ENCODE measurements at regions not wholly inside any gene's neighbourhood (a gene's known extent, or its start where the extent isn't known, plus 50 kb on each side); places are given as distances from the start of the nearest gene placed in this dataset.

DNA sequence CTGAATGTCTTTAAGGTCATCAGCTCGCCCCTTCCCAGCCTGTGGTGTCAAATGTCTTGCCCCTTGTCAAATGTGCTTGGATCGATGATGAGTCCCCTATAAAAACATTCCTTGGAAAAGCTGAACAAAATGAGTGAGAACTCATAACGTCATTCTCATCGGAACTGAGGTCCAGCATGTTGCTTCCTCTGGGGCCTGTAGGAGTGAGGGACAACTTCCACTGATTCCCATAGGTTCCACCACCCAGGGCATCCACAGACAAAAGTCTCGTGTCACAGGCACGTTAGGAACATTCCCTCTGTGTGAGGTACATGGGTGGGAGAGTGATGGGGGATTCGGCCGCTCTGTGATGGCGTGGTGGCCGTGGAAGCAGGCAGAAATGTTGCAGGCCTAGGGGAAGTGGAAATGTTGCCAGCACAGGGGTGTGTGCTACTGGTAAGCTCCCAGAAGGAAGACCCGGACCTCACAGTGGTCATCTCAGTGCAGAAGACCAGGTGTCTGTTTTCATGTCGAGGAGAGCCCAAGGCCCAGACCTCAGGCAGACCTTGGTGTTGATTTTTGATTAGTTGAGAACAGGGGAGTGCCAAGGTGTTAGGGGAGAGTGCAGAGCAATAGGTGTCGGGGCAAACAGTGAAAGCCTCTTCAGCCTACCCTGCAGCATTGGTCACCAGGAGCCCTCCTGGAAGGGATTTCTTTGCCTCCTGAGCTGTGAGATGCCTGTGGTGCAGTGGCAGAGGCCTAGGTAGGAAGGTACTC is 96.8 kb downstream of the SNRPN start:
- Mint-ChIP-seq H3K4me3 (no peak overlapping the region), H3K36me3 (peaks cover 64% of the 10 kb centered on the region), H3K9me3 (peaks cover 0 to 96% (median 43%) of the 10 kb centered on the region in 7 donors), H3K27me3 (no peaks in the 10 kb centered on the region), H3K27ac (no peak overlapping the region), H3K4me1 (no peaks in the 10 kb centered on the region)
- Histone ChIP-seq H3K36me3 (ENCODE audit: control insufficient read depth, insufficient read depth, low read length) (peaks cover 24% of the 10 kb centered on the region), H3K27me3 (ENCODE audit: control insufficient read depth, insufficient read depth, low read length) (no peaks in the 10 kb centered on the region), H3K9me3 (ENCODE audit: control insufficient read depth in 2 of 2, low read length in 2 of 2) (peaks cover 80 to 96% of the 10 kb centered on the region in 2 experiments), H3K4me1 (ENCODE audit: control insufficient read depth, insufficient read depth, low read length, poor library complexity, severe bottlenecking) (no peaks in the 10 kb centered on the region), H3K27ac (ENCODE audit: insufficient read depth, low read length, poor library complexity, severe bottlenecking) (no peak overlapping the region), H3K4me3 (ENCODE audit: low read depth, low read length) (no peak overlapping the region)
- no peak for DNase-seq
- no peak for ATAC-seq (ENCODE audit: low read depth in 2 of 2)

- no peak for DNase-seq
- Histone ChIP-seq H3K4me1 (ENCODE audit: control insufficient read depth, insufficient read depth, low read length, poor library complexity, severe bottlenecking) (no peaks in the 10 kb centered on the region), H3K27me3 (ENCODE audit: control insufficient read depth, insufficient read depth, low read length) (no peaks in the 10 kb centered on the region), H3K4me3 (ENCODE audit: low read depth, low read length) (no peak overlapping the region), H3K27ac (ENCODE audit: insufficient read depth, low read length, poor library complexity, severe bottlenecking) (no peak overlapping the region), H3K36me3 (ENCODE audit: control insufficient read depth, insufficient read depth, low read length) (peaks cover 23% of the 10 kb centered on the region), H3K9me3 (ENCODE audit: control insufficient read depth in 2 of 2, low read length in 2 of 2) (peaks cover 81 to 96% of the 10 kb centered on the region in 2 experiments)
- Mint-ChIP-seq H3K36me3 (peaks cover 65% of the 10 kb centered on the region), H3K9me3 (peaks cover 0 to 96% (median 44%) of the 10 kb centered on the region in 7 donors), H3K27me3 (no peaks in the 10 kb centered on the region), H3K4me1 (no peaks in the 10 kb centered on the region), H3K4me3 (no peak overlapping the region), H3K27ac (no peak overlapping the region)
- no peak for ATAC-seq (ENCODE audit: low read depth in 2 of 2)
These were observed 97.6 kb downstream of the SNRPN start for GRCh38 chr15:25052191-25052999.

DNA sequence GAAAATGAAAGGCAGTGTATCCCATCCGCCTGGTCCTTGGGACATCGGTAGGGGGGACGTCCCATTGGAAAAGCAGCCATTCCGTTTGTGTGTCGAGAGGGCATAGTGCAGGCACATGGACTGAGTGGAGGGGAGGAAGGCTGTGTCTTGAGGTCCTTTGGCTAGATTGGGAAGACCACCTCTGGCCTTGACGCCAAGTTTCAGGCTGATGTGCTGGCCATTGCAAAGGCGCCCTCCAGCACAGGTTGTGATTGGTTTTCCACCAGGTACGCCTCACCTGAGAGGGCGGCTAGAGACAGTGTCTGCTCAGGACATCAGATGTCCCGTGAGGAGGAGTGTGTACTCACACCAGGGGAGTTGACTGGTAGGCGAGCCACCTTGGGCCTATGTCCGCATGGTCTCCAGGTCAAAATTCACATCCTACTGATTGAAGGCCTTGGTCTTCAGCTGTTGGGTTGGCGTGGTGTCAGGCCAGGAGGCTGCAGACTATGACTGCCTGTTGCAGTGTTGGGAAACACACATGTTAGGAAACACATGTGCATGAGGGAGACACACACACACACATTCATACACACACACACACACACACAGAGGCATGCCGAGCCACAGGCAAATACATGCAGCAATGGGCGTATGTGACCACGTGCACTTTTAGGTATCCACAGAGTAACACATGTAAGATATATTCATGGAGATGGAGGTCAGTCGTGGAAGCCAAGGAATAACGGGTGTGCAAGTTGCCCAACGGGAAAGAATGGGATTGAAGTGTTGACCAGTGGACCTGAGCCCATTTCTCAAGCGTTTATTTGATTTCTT is 98.4 kb downstream of the SNRPN start:
- Histone ChIP-seq H3K4me3 (ENCODE audit: low read depth, low read length) (no peak overlapping the region), H3K36me3 (ENCODE audit: control insufficient read depth, insufficient read depth, low read length) (peaks cover 27% of the 10 kb centered on the region), H3K27ac (ENCODE audit: insufficient read depth, low read length, poor library complexity, severe bottlenecking) (no peak overlapping the region), H3K27me3 (ENCODE audit: control insufficient read depth, insufficient read depth, low read length) (no peaks in the 10 kb centered on the region), H3K9me3 (ENCODE audit: control insufficient read depth in 2 of 2, low read length in 2 of 2) (peaks cover 82 to 96% of the 10 kb centered on the region in 2 experiments), H3K4me1 (ENCODE audit: control insufficient read depth, insufficient read depth, low read length, poor library complexity, severe bottlenecking) (no peaks in the 10 kb centered on the region)
- Mint-ChIP-seq H3K9me3 (peaks cover 0 to 96% (median 48%) of the 10 kb centered on the region in 7 donors), H3K27ac (no peak overlapping the region), H3K36me3 (peaks cover 68% of the 10 kb centered on the region), H3K4me3 (no peak overlapping the region), H3K4me1 (no peaks in the 10 kb centered on the region), H3K27me3 (no peaks in the 10 kb centered on the region)
- DNase-seq (no peak), ATAC-seq (ENCODE audit: low read depth in 2 of 2) (no peak)

GRCh38 chr15:25054329-25054728 is 99.5 kb downstream of the SNRPN start:
- ATAC-seq (ENCODE audit: low read depth in 2 of 2): no peak
- Histone ChIP-seq H3K4me1 (ENCODE audit: control insufficient read depth, insufficient read depth, low read length, poor library complexity, severe bottlenecking) (no peaks in the 10 kb centered on the region), H3K27me3 (ENCODE audit: control insufficient read depth, insufficient read depth, low read length) (no peaks in the 10 kb centered on the region), H3K27ac (ENCODE audit: insufficient read depth, low read length, poor library complexity, severe bottlenecking) (no peak overlapping the region), H3K36me3 (ENCODE audit: control insufficient read depth, insufficient read depth, low read length) (peaks cover 33% of the 10 kb centered on the region), H3K4me3 (ENCODE audit: low read depth, low read length) (no peak overlapping the region), H3K9me3 (ENCODE audit: control insufficient read depth in 2 of 2, low read length in 2 of 2) (peaks cover 88 to 100% of the 10 kb centered on the region in 2 experiments)
- Mint-ChIP-seq H3K4me3 (no peak overlapping the region), H3K36me3 (peaks cover 75% of the 10 kb centered on the region), H3K4me1 (no peaks in the 10 kb centered on the region), H3K27ac (no peak overlapping the region), H3K9me3 (peaks cover 0 to 98% (median 54%) of the 10 kb centered on the region in 7 donors), H3K27me3 (no peaks in the 10 kb centered on the region)
- no peak for DNase-seq

DNA sequence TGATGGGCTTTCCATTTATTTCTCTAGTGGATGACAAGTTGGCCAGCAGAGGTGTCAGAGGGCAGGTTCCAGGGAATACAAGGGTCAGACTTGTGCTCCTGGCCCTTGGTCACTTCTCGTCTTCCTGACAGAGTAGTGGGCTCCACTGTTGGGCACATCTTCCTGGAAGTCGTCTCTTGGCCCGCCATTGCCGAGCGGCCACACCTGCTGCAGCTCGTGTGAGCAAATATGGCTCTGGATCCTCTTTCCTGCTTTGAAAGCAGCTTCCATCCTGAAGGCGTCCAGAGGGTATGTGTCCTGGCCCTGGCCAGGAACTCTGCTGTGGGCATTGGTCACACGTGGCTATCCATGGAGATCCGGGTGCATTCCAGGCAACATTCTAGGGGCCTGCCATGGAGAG is 100.2 kb downstream of the SNRPN start:
- Mint-ChIP-seq H3K27me3 (no peaks in the 10 kb centered on the region), H3K4me3 (no peak overlapping the region), H3K9me3 (peaks cover 0 to 99% (median 52%) of the 10 kb centered on the region in 7 donors), H3K4me1 (no peaks in the 10 kb centered on the region), H3K36me3 (peaks cover 76% of the 10 kb centered on the region), H3K27ac (no peak overlapping the region)
- no peak for ATAC-seq (ENCODE audit: low read depth in 2 of 2)
- DNase-seq: no peak
- Histone ChIP-seq H3K9me3 (ENCODE audit: control insufficient read depth in 2 of 2, low read length in 2 of 2) (peaks cover 88 to 100% of the 10 kb centered on the region in 2 experiments), H3K4me1 (ENCODE audit: control insufficient read depth, insufficient read depth, low read length, poor library complexity, severe bottlenecking) (no peaks in the 10 kb centered on the region), H3K27me3 (ENCODE audit: control insufficient read depth, insufficient read depth, low read length) (no peaks in the 10 kb centered on the region), H3K4me3 (ENCODE audit: low read depth, low read length) (no peak overlapping the region), H3K27ac (ENCODE audit: insufficient read depth, low read length, poor library complexity, severe bottlenecking) (no peak overlapping the region), H3K36me3 (ENCODE audit: control insufficient read depth, insufficient read depth, low read length) (peaks cover 39% of the 10 kb centered on the region)

DNA sequence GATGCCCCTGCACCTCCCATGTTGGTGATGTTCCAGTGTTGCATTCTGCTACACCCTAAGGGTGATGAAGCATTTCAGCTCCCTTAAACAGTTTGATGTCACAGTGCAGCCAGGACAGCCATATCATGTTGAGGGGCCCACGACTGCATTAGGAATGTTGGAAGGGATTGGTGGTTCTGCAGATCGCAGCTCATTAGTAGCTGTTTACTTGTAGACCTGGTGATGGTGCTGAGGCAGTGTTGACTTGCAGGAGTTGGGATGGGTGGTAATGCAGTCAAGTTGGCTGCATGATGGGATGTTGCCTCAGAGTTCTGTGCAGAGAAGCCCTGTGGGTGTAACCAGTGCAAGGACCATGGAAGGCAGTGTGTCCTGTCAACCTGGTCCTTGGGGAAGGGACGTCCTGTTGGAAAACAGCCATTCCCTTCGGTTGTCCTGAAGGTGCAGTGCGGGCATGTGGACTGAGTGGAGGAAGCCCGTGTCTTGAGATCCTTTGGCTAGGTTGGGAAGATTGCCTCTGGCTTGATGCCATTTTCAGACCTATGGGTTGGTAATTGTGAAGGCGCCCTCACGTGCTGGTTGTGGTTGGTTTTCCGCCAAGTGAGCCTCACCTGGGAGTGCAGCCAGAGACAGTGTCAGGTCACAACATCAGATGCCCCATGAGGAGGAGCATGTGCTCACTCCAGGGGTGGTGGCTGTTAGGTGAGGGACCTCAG is 100.7 kb downstream of the SNRPN start:
- Mint-ChIP-seq H3K36me3 (peaks cover 75% of the 10 kb centered on the region), H3K9me3 (peaks cover 0 to 99% (median 53%) of the 10 kb centered on the region in 7 donors), H3K27me3 (no peaks in the 10 kb centered on the region), H3K4me1 (no peaks in the 10 kb centered on the region), H3K27ac (no peak overlapping the region), H3K4me3 (no peak overlapping the region)
- peaks cover 37% of the 10 kb centered on the region for H3K36me3 ChIP-seq (ENCODE audit: control insufficient read depth, insufficient read depth, low read length)
- no peak for ATAC-seq (ENCODE audit: low read depth in 2 of 2)
- peaks cover 84 to 100% of the 10 kb centered on the region in 2 experiments for H3K9me3 ChIP-seq (ENCODE audit: control insufficient read depth in 2 of 2, low read length in 2 of 2)
- no peaks in the 10 kb centered on the region for H3K4me1 ChIP-seq (ENCODE audit: control insufficient read depth, insufficient read depth, low read length, poor library complexity, severe bottlenecking)
- no peak for DNase-seq
- no peak overlapping the region for H3K27ac ChIP-seq (ENCODE audit: insufficient read depth, low read length, poor library complexity, severe bottlenecking)
- no peak overlapping the region for H3K4me3 ChIP-seq (ENCODE audit: low read depth, low read length)
- H3K27me3 ChIP-seq (ENCODE audit: control insufficient read depth, insufficient read depth, low read length): no peaks in the 10 kb centered on the region
